ENCODE measurements at regions not wholly inside any gene's neighbourhood (a gene's known extent, or its start where the extent isn't known, plus 50 kb on each side); places are given as distances from the start of the nearest gene placed in this dataset.
"Not testable (repeated sequence)": the region's sequence is repeated elsewhere in the genome, so short reads cannot be mapped to it uniquely, and the experiment has no call there.

DNA sequence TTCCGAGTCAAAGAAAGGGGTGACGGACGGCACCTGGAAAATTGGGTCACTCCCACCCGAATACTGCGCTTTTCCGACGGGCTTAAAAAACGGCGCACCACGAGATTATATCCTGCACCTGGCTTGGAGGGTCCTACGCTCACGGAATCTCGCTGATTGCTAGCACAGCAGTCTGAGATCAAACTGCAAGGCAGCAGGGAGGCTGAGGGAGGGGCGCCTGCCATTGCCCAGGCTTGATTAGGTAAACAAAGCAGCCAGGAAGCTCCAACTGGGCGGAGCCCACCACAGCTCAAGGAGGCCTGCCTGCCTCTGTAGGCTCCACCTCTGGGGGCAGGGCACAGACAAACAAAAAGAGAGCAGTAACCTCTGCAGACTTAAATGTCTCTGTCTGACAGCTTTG lies 663.1 kb downstream of the CPS1 start:
- not testable (repeated sequence) for TF ChIP-seq SP1 (IDR thresholded peaks at IDR 0.05); FOXM1 (IDR thresholded peaks at IDR 0.05; ENCODE audit: borderline replicate concordance); HDGF (IDR thresholded peaks at IDR 0.05; ENCODE audit: borderline replicate concordance); ELF4 (IDR thresholded peaks at IDR 0.05); LEF1 (IDR thresholded peaks at IDR 0.05; ENCODE audit: borderline replicate concordance); ZNF384 (IDR thresholded peaks at IDR 0.05); FOXK2 (IDR thresholded peaks at IDR 0.05); CTBP1 (IDR thresholded peaks at IDR 0.05; ENCODE audit: borderline replicate concordance); BHLHE40 (IDR thresholded peaks at IDR 0.05; ENCODE audit: borderline replicate concordance); FOXA1 (IDR thresholded peaks at IDR 0.05); NFRKB (IDR thresholded peaks at IDR 0.05); TARDBP (IDR thresholded peaks at IDR 0.05); SUZ12 (IDR thresholded peaks at IDR 0.05)
- TF ChIP-seq, protein P1, sequence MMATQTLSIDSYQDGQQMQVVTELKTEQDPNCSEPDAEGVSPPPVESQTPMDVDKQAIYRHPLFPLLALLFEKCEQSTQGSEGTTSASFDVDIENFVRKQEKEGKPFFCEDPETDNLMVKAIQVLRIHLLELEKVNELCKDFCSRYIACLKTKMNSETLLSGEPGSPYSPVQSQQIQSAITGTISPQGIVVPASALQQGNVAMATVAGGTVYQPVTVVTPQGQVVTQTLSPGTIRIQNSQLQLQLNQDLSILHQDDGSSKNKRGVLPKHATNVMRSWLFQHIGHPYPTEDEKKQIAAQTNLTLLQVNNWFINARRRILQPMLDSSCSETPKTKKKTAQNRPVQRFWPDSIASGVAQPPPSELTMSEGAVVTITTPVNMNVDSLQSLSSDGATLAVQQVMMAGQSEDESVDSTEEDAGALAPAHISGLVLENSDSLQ (IDR thresholded peaks at IDR 0.05): not testable (repeated sequence)
